ENCODE measurements at regions not wholly inside any gene's neighbourhood (a gene's known extent, or its start where the extent isn't known, plus 50 kb on each side); places are given as distances from the start of the nearest gene placed in this dataset.

- no peak overlapping the region for H3K4me3 ChIP-seq (ENCODE audit: low read depth, low read length)
- DNase-seq (ENCODE audit: low read depth), result no peak
- no peak for TF ChIP-seq CTCF (IDR thresholded peaks at IDR 0.05; ENCODE audit: control insufficient read depth, extremely low read depth, insufficient read depth)
These were observed 499.8 kb downstream of the SUCLG1 start for GRCh38 chr2:83959266-83959665.

- no peak for DNase-seq (ENCODE audit: low read depth)
- no peak for TF ChIP-seq CTCF (IDR thresholded peaks at IDR 0.05; ENCODE audit: control insufficient read depth, extremely low read depth, insufficient read depth)
- no peak overlapping the region for H3K4me3 ChIP-seq (ENCODE audit: low read depth, low read length)
These were observed 502.1 kb downstream of the SUCLG1 start for GRCh38 chr2:83956991-83957390.

GRCh38 chr2:83953697-83954096, 505.4 kb downstream of the SUCLG1 start:
- TF ChIP-seq CTCF (IDR thresholded peaks at IDR 0.05; ENCODE audit: control insufficient read depth, extremely low read depth, insufficient read depth), result no peak
- no peak for DNase-seq (ENCODE audit: low read depth)
- no peak overlapping the region for H3K4me3 ChIP-seq (ENCODE audit: low read depth, low read length)

DNA sequence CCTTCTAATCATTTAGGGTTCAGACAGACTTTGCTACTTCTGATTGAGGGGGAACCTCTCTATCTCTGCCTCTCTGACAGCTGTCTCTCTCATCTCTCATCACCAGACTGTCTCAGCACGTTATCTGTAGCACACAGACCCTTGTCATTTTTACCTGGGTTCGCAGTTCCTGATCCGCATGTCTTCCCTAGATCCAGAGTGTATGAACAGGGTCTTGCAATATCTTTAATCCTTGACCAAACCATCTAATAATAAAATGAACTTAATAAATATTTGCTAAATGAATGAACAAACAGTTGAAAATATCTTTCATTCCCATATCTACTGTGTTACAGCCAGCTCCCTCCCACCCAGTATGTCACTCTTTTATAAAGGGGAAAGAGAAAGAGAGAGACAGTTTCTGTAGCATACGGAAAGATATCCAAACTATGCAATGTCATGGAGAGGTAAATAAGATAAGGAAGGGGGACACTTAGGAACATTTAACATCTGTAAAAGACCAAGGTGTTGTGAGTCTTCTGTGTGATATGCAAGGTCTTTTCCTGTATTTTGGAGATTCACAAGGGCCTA, 507.6 kb downstream of the SUCLG1 start:
- no peak for TF ChIP-seq CTCF (IDR thresholded peaks at IDR 0.05; ENCODE audit: control insufficient read depth, extremely low read depth, insufficient read depth)
- DNase-seq (ENCODE audit: low read depth), result no peak
- no peak overlapping the region for H3K4me3 ChIP-seq (ENCODE audit: low read depth, low read length)

GRCh38 chr2:83949361-83949760, 509.7 kb downstream of the SUCLG1 start:
- DNase-seq (ENCODE audit: low read depth), result no peak
- TF ChIP-seq CTCF (IDR thresholded peaks at IDR 0.05; ENCODE audit: control insufficient read depth, extremely low read depth, insufficient read depth), result no peak
- H3K4me3 ChIP-seq (ENCODE audit: low read depth, low read length), result no peak overlapping the region

DNA sequence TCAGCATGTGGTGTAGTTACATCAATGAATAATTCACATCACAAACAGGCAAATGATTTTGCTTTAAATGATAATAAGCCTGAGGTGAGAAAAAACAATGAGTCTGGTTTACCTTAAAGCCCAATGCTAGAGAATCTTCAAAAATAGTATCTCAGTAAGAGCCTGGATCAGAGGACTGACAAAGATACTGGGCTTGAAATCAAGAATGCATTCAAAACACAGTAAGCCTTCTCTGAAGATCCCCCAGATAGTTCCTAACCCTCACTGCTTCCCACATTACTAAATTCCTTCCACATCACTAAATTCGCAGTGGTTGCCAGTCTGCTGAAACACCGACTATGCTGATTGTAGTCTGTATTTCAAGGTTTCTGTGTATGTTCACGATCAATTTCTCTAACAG, 514.9 kb downstream of the SUCLG1 start:
- TF ChIP-seq CTCF (IDR thresholded peaks at IDR 0.05; ENCODE audit: control insufficient read depth, extremely low read depth, insufficient read depth), result no peak
- DNase-seq (ENCODE audit: low read depth), result no peak
- H3K4me3 ChIP-seq (ENCODE audit: low read depth, low read length), result no peak overlapping the region

- DNase-seq (ENCODE audit: low read depth), result no peak
- TF ChIP-seq CTCF (IDR thresholded peaks at IDR 0.05; ENCODE audit: control insufficient read depth, extremely low read depth, insufficient read depth), result no peak
- no peak overlapping the region for H3K4me3 ChIP-seq (ENCODE audit: low read depth, low read length)
These were observed 515.8 kb downstream of the SUCLG1 start for GRCh38 chr2:83943265-83943664.
